Right lobe of liver (tissue), 6 donors: ENCODE measurements at regions not wholly inside any gene's neighbourhood (a gene's known extent, or its start where the extent isn't known, plus 50 kb on each side); places are given as distances from the start of the nearest gene placed in this dataset.

ENCODE experiments used
- ATAC-seq, 4 donors: fragments of 200-7000 bp; cut with Tn5 transposase; one replicate each; pipeline ENCODE4 v1.9.1; 2020; ENCODE audit warnings: mild to moderate bottlenecking in 4 of 4, moderate library complexity in 4 of 4
- DNase-seq, 3 donors: peaks; one replicate each; pipeline ENCODE4 v3.0.0-alpha.2; 2020
- H3K27ac ChIP-seq, 3 donors: fragments of 200-600 bp; one replicate each; pipeline ENCODE4 v1.8.0; 2022
- H3K27me3 ChIP-seq, 2 donors: fragments of 200-600 bp; one replicate each; pipeline ENCODE4 v1.8.0; 2022
- H3K36me3 ChIP-seq, 4 donors: fragments of 200-600 bp; sonication (generic) in 1 of 4; one replicate each; pipeline versions ENCODE4 v1.5.1 to v1.8.0; 2017 to 2022; ENCODE audit warnings: control low read depth in 1 of 4
- H3K4me1 ChIP-seq, 4 donors: fragments of 200-600 bp; sonication (generic) in 1 of 4; one replicate each; pipeline versions ENCODE4 v1.5.1 to v1.8.0; 2017 to 2022; ENCODE audit warnings: control low read depth in 1 of 4
- H3K4me3 ChIP-seq, 3 donors: fragments of 200-600 bp; one replicate each; pipeline ENCODE4 v1.8.0; 2022
- H3K9me3 ChIP-seq, 4 donors: fragments of 200-600 bp; sonication (generic) in 1 of 4; one replicate each; pipeline versions ENCODE4 v1.5.1 to v1.8.0; 2017 to 2022; ENCODE audit warnings: control low read depth in 1 of 4
- CTCF ChIP-seq, 4 donors: fragments of 200-600 bp in 3 of 4; fragments of 450-650 bp in 1 of 4; IDR thresholded peaks; one replicate each; pipeline versions ENCODE4 v1.5.1 to v1.8.0; 2016 to 2022; ENCODE audit warnings: antibody characterized with exemption in 4 of 4, mild to moderate bottlenecking in 2 of 4
- POLR2A ChIP-seq: fragments of 450-650 bp; IDR thresholded peaks from one replicate; pipeline ENCODE4 v1.6.1; 2017; ENCODE audit warnings: antibody characterized with exemption, mild to moderate bottlenecking
- WGBS: methylation state at CpG from one replicate; pipeline ENCODE4 v1.1.6; 2018; ENCODE audit warnings: low coverage, low lambda C conversion rate; ENCODE audit not compliant: insufficient coverage; ENCODE audit errors: missing lambda C conversion rate; 5-methylcytosine and 5-hydroxymethylcytosine counted together
- intact Hi-C, 2 donors: fragments of 100-400 bp; cut with DNase I; formaldehyde crosslinking; loops; one replicate each; pipeline versions ENCODE4 v1.11.2 to v1.14.1; 2022
- donor health status: DM: no; HTN: yes; CAD: no.
- donor health status: DM: no; HTN: no; CAD: no.
- donor health status: DM: no; HTN: no; CAD: no.
- donor health status: DM: no; HTN: yes; CAD: no.
- donor health status: DM: no; HTN: yes; CAD: no.

- H3K4me1 ChIP-seq, result no peaks in the 10 kb centered on the region
- no peaks in the 10 kb centered on the region for H3K36me3 ChIP-seq
- H3K27me3 ChIP-seq, result no peaks in the 10 kb centered on the region
- WGBS, result 75% methylated on average over 3 of the region's 3 CpGs
- H3K27ac ChIP-seq, result no peak overlapping the region
- DNase-seq (no peak), ATAC-seq (no peak)
- intact Hi-C loops, result no loop called here
- H3K4me3 ChIP-seq, result no peak overlapping the region
- no peaks in the 10 kb centered on the region for H3K9me3 ChIP-seq
- TF ChIP-seq POLR2A (no peak), CTCF (IDR thresholded peaks at IDR 0.05) (no peak)
These were observed 212.2 kb upstream of the KYNU start for GRCh38 chr2:142665241-142665640.

GRCh38 chr2:142650601-142651000 is 226.9 kb upstream of the KYNU start:
- WGBS, result 67% methylated on average over 2 of the region's 2 CpGs
- no peak for TF ChIP-seq CTCF (IDR thresholded peaks at IDR 0.05)
- no peak for TF ChIP-seq POLR2A
- no peak overlapping the region for H3K4me3 ChIP-seq
- intact Hi-C loops, result no loop called here
- no peaks in the 10 kb centered on the region for H3K4me1 ChIP-seq
- H3K27me3 ChIP-seq, result no peaks in the 10 kb centered on the region
- ATAC-seq (no peak), DNase-seq (no peak)
- no peaks in the 10 kb centered on the region for H3K36me3 ChIP-seq
- H3K27ac ChIP-seq, result no peak overlapping the region
- no peaks in the 10 kb centered on the region for H3K9me3 ChIP-seq

GRCh38 chr2:142649581-142649980 is 227.9 kb upstream of the KYNU start:
- Histone ChIP-seq H3K27me3 (no peaks in the 10 kb centered on the region), H3K36me3 (no peaks in the 10 kb centered on the region), H3K9me3 (no peaks in the 10 kb centered on the region), H3K27ac (no peak overlapping the region), H3K4me1 (no peaks in the 10 kb centered on the region), H3K4me3 (no peak overlapping the region)
- ATAC-seq (no peak), DNase-seq (peak in 1 of 3 donors; percentile 9)
- TF ChIP-seq CTCF (IDR thresholded peaks at IDR 0.05), result no peak
- TF ChIP-seq POLR2A, result no peak
- WGBS, result 61% methylated on average over 12 of the region's 12 CpGs
- intact Hi-C loops, result no loop called here

- H3K27me3 ChIP-seq, result no peaks in the 10 kb centered on the region
- WGBS, result 62% methylated on average over 2 of the region's 2 CpGs
- H3K27ac ChIP-seq, result no peak overlapping the region
- ATAC-seq (no peak), DNase-seq (no peak)
- no peaks in the 10 kb centered on the region for H3K36me3 ChIP-seq
- H3K4me1 ChIP-seq, result no peaks in the 10 kb centered on the region
- no peak overlapping the region for H3K4me3 ChIP-seq
- TF ChIP-seq POLR2A, result no peak
- intact Hi-C loops, result no loop called here
- no peaks in the 10 kb centered on the region for H3K9me3 ChIP-seq
These were observed 234.8 kb upstream of the KYNU start for GRCh38 chr2:142642650-142643049.

- Histone ChIP-seq H3K4me3 (no peak overlapping the region), H3K4me1 (no peaks in the 10 kb centered on the region), H3K36me3 (no peaks in the 10 kb centered on the region), H3K9me3 (no peaks in the 10 kb centered on the region), H3K27me3 (no peaks in the 10 kb centered on the region), H3K27ac (no peak overlapping the region)
- no peak for ATAC-seq
- 22% methylated on average over 1 of the region's 1 CpG for WGBS
- intact Hi-C loops, result no loop called here
- no peak for TF ChIP-seq CTCF (IDR thresholded peaks at IDR 0.05)
- no peak for TF ChIP-seq POLR2A
- no peak for DNase-seq
These were observed 248.3 kb upstream of the KYNU start for GRCh38 chr2:142629193-142629592.
